Breast epithelium (tissue), 4 donors: ENCODE measurements at regions not wholly inside any gene's neighbourhood (a gene's known extent, or its start where the extent isn't known, plus 50 kb on each side); places are given as distances from the start of the nearest gene placed in this dataset.

Experiments used
- DNase-seq, 2 donors: peaks; one replicate each; pipeline ENCODE4 v3.0.0-alpha.2; 2019; ENCODE audit warnings: low spot score in 2 of 2
- H3K27ac ChIP-seq, 2 donors: fragments of 200-600 bp; sonication (generic) in 1 of 2; one replicate each; pipeline ENCODE4 v1.5.1; 2016 to 2019; ENCODE audit warnings: mild to moderate bottlenecking in 1 of 2
- H3K27me3 ChIP-seq, 2 donors: fragments of 200-600 bp; sonication (generic) in 1 of 2; one replicate each; pipeline versions ENCODE4 v1.5.1 to v1.6.0; 2017 to 2019; ENCODE audit warnings: control low read depth in 1 of 2, mild to moderate bottlenecking in 1 of 2
- H3K36me3 ChIP-seq: fragments of 200-600 bp; one replicate; pipeline ENCODE4 v1.5.1; 2019
- H3K4me1 ChIP-seq, 2 donors: fragments of 200-600 bp; sonication (generic); one replicate each; pipeline ENCODE4 v1.5.1; 2016 to 2019; ENCODE audit warnings: control low read depth in 1 of 2
- H3K4me3 ChIP-seq, 3 donors: fragments of 200-600 bp; sonication (generic); 1 replicate in 2 of 3; 2 replicates in 1 of 3; pipeline ENCODE4 v1.5.1; 2016 to 2019; ENCODE audit warnings: mild to moderate bottlenecking in 3 of 3, moderate library complexity in 2 of 3
- H3K9me3 ChIP-seq, 2 donors: fragments of 200-600 bp; sonication (generic) in 1 of 2; one replicate each; pipeline ENCODE4 v1.5.1; 2016 to 2019; ENCODE audit warnings: control low read depth in 1 of 2
- CTCF ChIP-seq, 3 donors: fragments of 450-650 bp; IDR thresholded peaks; one replicate each; pipeline ENCODE4 v1.5.1; 2016 to 2017; ENCODE audit warnings: antibody characterized with exemption in 3 of 3, mild to moderate bottlenecking in 3 of 3, moderate library complexity in 3 of 3
- POLR2A ChIP-seq: fragments of 450-650 bp; IDR thresholded peaks from one replicate; pipeline ENCODE4 v1.6.1; 2016; ENCODE audit warnings: antibody characterized with exemption, mild to moderate bottlenecking, moderate library complexity
- POLR2AphosphoS5 ChIP-seq, 3 donors: sonication (generic); formaldehyde crosslinking; IDR thresholded peaks; one replicate each; pipeline ENCODE4 v1.6.1; 2017; ENCODE audit warnings: antibody characterized with exemption in 3 of 3
- intact Hi-C: fragments of 100-400 bp; cut with DNase I; formaldehyde crosslinking; loops from one replicate; pipeline ENCODE4 v1.15.1; 2023; ENCODE audit warnings: low total_unique reads

- Histone ChIP-seq H3K4me1 (no peaks in the 10 kb centered on the region), H3K36me3 (no peaks in the 10 kb centered on the region)
Observed at GRCh38 chr4:122243785-122244184, 91.7 kb downstream of the BLTP1 start.

GRCh38 chr4:122244764-122245163 is 92.6 kb downstream of the BLTP1 start:
- Histone ChIP-seq H3K36me3 (no peaks in the 10 kb centered on the region), H3K9me3 (no peaks in the 10 kb centered on the region), H3K27ac (no peak overlapping the region), H3K27me3 (no peaks in the 10 kb centered on the region), H3K4me3 (no peak overlapping the region), H3K4me1 (no peaks in the 10 kb centered on the region)
- TF ChIP-seq CTCF (IDR thresholded peaks at IDR 0.05) (no peak), POLR2AphosphoS5 (IDR thresholded peaks at IDR 0.05) (no peak), POLR2A (no peak)
- intact Hi-C loops: no loop called here
- no peak for DNase-seq

More at GRCh38 chr4:122243785-122244184, 91.7 kb downstream of the BLTP1 start:
- intact Hi-C loops: no loop called here
- H3K27me3 ChIP-seq: no peaks in the 10 kb centered on the region
- no peaks in the 10 kb centered on the region for H3K9me3 ChIP-seq
- H3K27ac ChIP-seq: no peak overlapping the region
- no peak overlapping the region for H3K4me3 ChIP-seq
- TF ChIP-seq POLR2AphosphoS5 (IDR thresholded peaks at IDR 0.05) (no peak), CTCF (IDR thresholded peaks at IDR 0.05) (no peak), POLR2A (no peak)
- no peak for DNase-seq

- TF ChIP-seq CTCF (IDR thresholded peaks at IDR 0.05) (no peak), POLR2AphosphoS5 (IDR thresholded peaks at IDR 0.05) (no peak), POLR2A (no peak)
- Histone ChIP-seq H3K27ac (no peak overlapping the region), H3K9me3 (no peaks in the 10 kb centered on the region), H3K36me3 (no peaks in the 10 kb centered on the region), H3K4me3 (no peak overlapping the region), H3K4me1 (no peaks in the 10 kb centered on the region), H3K27me3 (no peaks in the 10 kb centered on the region)
- DNase-seq: no peak
- intact Hi-C loops: no loop called here
Observed at GRCh38 chr4:122246551-122246950, 94.4 kb downstream of the BLTP1 start.

- Histone ChIP-seq H3K27ac (no peak overlapping the region), H3K9me3 (no peaks in the 10 kb centered on the region), H3K36me3 (no peaks in the 10 kb centered on the region), H3K4me1 (no peaks in the 10 kb centered on the region), H3K27me3 (no peaks in the 10 kb centered on the region), H3K4me3 (no peak overlapping the region)
- intact Hi-C loops: no loop called here
- TF ChIP-seq CTCF (IDR thresholded peaks at IDR 0.05) (no peak), POLR2AphosphoS5 (IDR thresholded peaks at IDR 0.05) (no peak), POLR2A (no peak)
- DNase-seq: no peak
Observed at GRCh38 chr4:122249357-122249756, 97.2 kb downstream of the BLTP1 start.

GRCh38 chr4:122252584-122252983 is 100.5 kb downstream of the BLTP1 start:
- DNase-seq: no peak
- H3K36me3 ChIP-seq: no peaks in the 10 kb centered on the region
- intact Hi-C loops: no loop called here
- H3K4me1 ChIP-seq: no peaks in the 10 kb centered on the region
- H3K9me3 ChIP-seq: no peaks in the 10 kb centered on the region
- TF ChIP-seq CTCF (IDR thresholded peaks at IDR 0.05): no peak
- no peak for TF ChIP-seq POLR2A
- no peak for TF ChIP-seq POLR2AphosphoS5 (IDR thresholded peaks at IDR 0.05)
- H3K27me3 ChIP-seq: no peaks in the 10 kb centered on the region
- H3K4me3 ChIP-seq: no peak overlapping the region
- no peak overlapping the region for H3K27ac ChIP-seq
